ENCODE measurements at regions not wholly inside any gene's neighbourhood (a gene's known extent, or its start where the extent isn't known, plus 50 kb on each side); places are given as distances from the start of the nearest gene placed in this dataset.

DNA sequence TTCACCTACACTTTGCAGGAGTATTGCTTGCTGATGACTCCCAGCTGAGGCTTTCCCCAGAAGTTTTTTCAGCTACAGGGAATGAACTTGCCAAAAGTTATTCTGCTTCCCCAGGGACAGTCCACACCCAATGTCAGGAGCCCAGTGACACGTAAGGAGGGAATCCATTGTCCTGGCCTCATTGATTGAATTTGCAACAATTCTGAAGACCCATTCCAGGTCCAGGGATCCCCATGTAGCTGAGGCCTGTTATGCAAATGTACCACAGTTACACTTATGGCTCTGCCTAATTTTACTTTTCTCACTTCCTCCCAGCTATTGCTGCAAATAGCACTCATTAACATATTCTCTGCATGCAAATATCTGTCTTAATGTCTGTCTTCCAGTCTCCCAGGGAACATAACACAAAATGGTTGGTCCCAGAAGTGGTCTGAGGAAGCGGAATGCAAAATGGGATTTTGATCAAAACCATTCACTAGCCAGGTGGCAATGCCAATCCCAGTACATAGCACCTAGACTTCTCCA lies 113.7 kb upstream of the ACTRT1 start:
- no peak for DNase-seq

DNA sequence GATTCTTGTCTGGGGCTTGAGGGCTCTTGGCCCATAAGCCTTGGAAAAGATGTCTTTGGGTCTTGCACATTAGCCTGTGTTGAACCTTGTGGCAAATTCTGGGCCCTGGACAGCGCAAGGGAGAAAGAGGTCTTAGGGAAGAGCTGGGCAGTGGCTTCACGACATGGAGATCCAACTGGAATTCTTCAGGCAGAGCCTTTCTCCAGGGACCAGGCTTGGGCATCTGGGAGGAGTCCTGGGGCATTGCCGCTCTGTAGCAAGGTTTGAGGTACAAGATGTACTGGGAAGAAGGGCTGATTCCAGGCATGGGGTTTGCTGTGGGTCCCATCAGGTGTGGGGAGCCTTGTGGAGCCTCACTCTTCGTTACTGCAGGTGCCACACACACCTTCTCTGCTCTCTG lies 104.0 kb upstream of the ACTRT1 start:
- no peak for DNase-seq

DNA sequence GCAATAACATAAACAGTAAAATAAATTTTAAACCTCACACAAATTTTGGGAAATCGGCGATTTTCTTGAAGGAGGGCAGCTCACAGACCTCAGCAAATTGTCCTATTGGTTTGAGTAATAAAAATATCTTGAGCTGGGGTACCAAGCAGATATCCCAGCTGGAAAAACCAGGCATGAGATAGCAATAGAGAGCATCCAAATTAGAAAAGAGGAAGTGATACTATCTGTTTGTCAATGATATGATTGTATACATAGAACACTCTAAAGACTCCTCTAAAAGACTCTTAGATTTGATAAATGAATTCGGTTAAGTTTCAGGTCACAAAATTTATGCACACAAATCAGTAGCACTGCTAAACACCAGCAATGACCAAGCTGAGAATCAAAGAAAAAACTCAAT lies 90.5 kb upstream of the ACTRT1 start:
- no peak for DNase-seq

DNA sequence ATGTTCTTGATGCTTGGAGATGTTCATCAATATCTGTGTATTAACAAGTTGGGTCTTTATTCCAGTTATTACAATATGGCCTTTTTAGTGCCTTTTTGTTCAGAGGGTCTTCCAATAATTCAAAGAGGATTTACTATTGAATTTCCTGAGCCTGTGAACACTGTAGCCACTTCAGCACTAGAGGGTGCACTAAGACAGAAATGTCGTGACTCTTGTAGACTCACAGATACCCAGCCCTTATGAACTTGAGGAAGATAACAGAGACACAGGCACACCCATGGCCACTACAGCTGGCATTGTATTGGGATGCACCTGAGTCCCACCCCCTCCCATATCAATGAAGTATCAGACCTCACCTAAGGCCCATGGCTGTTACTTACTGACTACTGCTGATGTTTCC lies 54.4 kb upstream of the ACTRT1 start:
- DNase-seq: peak; percentile 5

DNA sequence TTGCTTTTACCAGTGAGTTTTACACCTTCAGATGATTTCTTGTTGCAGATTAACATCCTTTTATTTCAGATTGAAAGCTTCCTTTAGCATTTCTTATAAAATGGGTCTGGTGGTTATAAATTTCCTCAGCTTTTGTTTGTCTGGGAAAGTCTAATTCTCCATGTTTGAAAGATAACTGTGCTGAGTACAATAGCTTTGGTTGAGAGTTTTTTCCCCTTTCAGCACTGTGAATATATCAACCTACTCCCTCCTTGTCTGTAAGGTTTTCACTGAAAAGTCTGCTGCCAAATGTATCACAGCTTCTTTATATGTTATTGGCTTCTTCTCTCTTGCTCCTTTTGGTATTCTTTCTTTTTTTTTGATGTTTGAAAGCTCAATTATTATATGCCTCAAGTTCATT lies 53.5 kb upstream of the ACTRT1 start:
- DNase-seq: no peak

Data from eye (tissue), 1 donor.